ENCODE measurements at regions not wholly inside any gene's neighbourhood (a gene's known extent, or its start where the extent isn't known, plus 50 kb on each side); places are given as distances from the start of the nearest gene placed in this dataset.
"Not testable (repeated sequence)": the region's sequence is repeated elsewhere in the genome, so short reads cannot be mapped to it uniquely, and the experiment has no call there.

- not testable (repeated sequence) for DNase-seq (ENCODE audit: low spot score)
Measured at GRCh38 chr1:53399370-53400133, 59.6 kb upstream of the DMRTB1 start.

- DNase-seq (ENCODE audit: low spot score): no peak
Measured at GRCh38 chr1:53400761-53401674, 58.2 kb upstream of the DMRTB1 start.

- DNase-seq (ENCODE audit: low spot score): no peak
Measured at GRCh38 chr1:53401813-53402745, 57.1 kb upstream of the DMRTB1 start.

- DNase-seq (ENCODE audit: low spot score): no peak
Measured at GRCh38 chr1:53402891-53403655, 56.1 kb upstream of the DMRTB1 start.

- DNase-seq (ENCODE audit: low spot score): no peak
Measured at GRCh38 chr1:53405737-53406136, 53.5 kb upstream of the DMRTB1 start.

- no peak for DNase-seq (ENCODE audit: low spot score)
Measured at GRCh38 chr1:53406551-53407235, 52.5 kb upstream of the DMRTB1 start.

- DNase-seq (ENCODE audit: low spot score): no peak
Measured at GRCh38 chr1:53408013-53408754, 51.0 kb upstream of the DMRTB1 start.

GRCh38 chr1:53408755-53409129, 50.5 kb upstream of the DMRTB1 start:
- no peak for DNase-seq (ENCODE audit: low spot score)

- no peak for DNase-seq (ENCODE audit: low spot score)
Measured at GRCh38 chr1:53409233-53409632, 50.0 kb upstream of the DMRTB1 start.
